Transverse colon (tissue), 3 donors: ENCODE measurements at regions not wholly inside any gene's neighbourhood (a gene's known extent, or its start where the extent isn't known, plus 50 kb on each side); places are given as distances from the start of the nearest gene placed in this dataset.

Experiments
- CTCF ChIP-seq, 5 experiments: fragments of 200-600 bp in 3 of 5; fragments of 450-650 bp in 2 of 5; sonication (generic) in 3 of 5; IDR thresholded peaks; 1 replicate in 2 of 5; 2 replicates in 3 of 5; pipeline ENCODE4 v1.5.1; 2016 to 2017; ENCODE audit warnings: antibody characterized with exemption in 5 of 5, inconsistent platforms in 3 of 5, mild to moderate bottlenecking in 2 of 5, moderate library complexity in 1 of 5
- POLR2A ChIP-seq: fragments of 450-650 bp; IDR thresholded peaks from one replicate; pipeline ENCODE4 v1.6.1; 2016; ENCODE audit warnings: antibody characterized with exemption, mild to moderate bottlenecking, moderate library complexity

GRCh38 chr13:111474136-111475002 lies 153.9 kb downstream of the TEX29 start:
- TF ChIP-seq POLR2A (no peak), CTCF (IDR thresholded peaks at IDR 0.05) (peak; percentile 38 to 57 (median 48))
